Tibial nerve (tissue), 4 donors: ENCODE measurements at regions not wholly inside any gene's neighbourhood (a gene's known extent, or its start where the extent isn't known, plus 50 kb on each side); places are given as distances from the start of the nearest gene placed in this dataset.

ENCODE experiments used
- DNase-seq, 2 donors: peaks; one replicate each; pipeline ENCODE4 v3.0.0-alpha.2; 2019; ENCODE audit warnings: low spot score in 2 of 2
- H3K27ac ChIP-seq, 4 donors: fragments of 200-600 bp; sonication (generic) in 3 of 4; one replicate each; pipeline ENCODE4 v1.5.1; 2017 to 2019; ENCODE audit warnings: mild to moderate bottlenecking in 1 of 4
- H3K27me3 ChIP-seq, 2 donors: fragments of 200-600 bp; sonication (generic) in 1 of 2; one replicate each; pipeline versions ENCODE4 v1.5.1 to v1.6.0; 2017 to 2019
- H3K36me3 ChIP-seq, 3 donors: fragments of 200-600 bp; sonication (generic); one replicate each; pipeline ENCODE4 v1.5.1; 2018 to 2019
- H3K4me1 ChIP-seq, 4 donors: fragments of 200-600 bp; sonication (generic) in 3 of 4; one replicate each; pipeline ENCODE4 v1.5.1; 2017 to 2019
- H3K4me3 ChIP-seq, 4 donors: fragments of 200-600 bp; sonication (generic) in 3 of 4; one replicate each; pipeline ENCODE4 v1.5.1; 2017 to 2019; ENCODE audit warnings: mild to moderate bottlenecking in 1 of 4, moderate library complexity in 1 of 4
- H3K9me3 ChIP-seq, 4 donors: fragments of 200-600 bp; sonication (generic) in 3 of 4; one replicate each; pipeline ENCODE4 v1.5.1; 2017 to 2019
- CTCF ChIP-seq, 5 experiments: fragments of 200-600 bp in 3 of 5; fragments of 450-650 bp in 2 of 5; sonication (generic) in 3 of 5; IDR thresholded peaks; one replicate each; pipeline ENCODE4 v1.5.1; 2016 to 2019; ENCODE audit warnings: antibody characterized with exemption in 5 of 5, mild to moderate bottlenecking in 3 of 5, moderate library complexity in 2 of 5
- EP300 ChIP-seq, 2 donors: sonication (generic); formaldehyde crosslinking; IDR thresholded peaks; one replicate each; pipeline ENCODE4 v1.6.1; 2017; ENCODE audit warnings: antibody characterized with exemption in 2 of 2, mild to moderate bottlenecking in 1 of 2
- POLR2A ChIP-seq, 2 donors: fragments of 450-650 bp; IDR thresholded peaks; one replicate each; pipeline ENCODE4 v1.6.1; 2017; ENCODE audit warnings: antibody characterized with exemption in 2 of 2, mild to moderate bottlenecking in 2 of 2, moderate library complexity in 2 of 2
- WGBS, 2 donors: methylation state at CpG; one replicate each; pipeline ENCODE4 v1.1.5; 2018; 5-methylcytosine and 5-hydroxymethylcytosine counted together

- Histone ChIP-seq H3K27ac (no peak overlapping the region), H3K4me1 (no peaks in the 10 kb centered on the region), H3K36me3 (no peaks in the 10 kb centered on the region), H3K9me3 (no peaks in the 10 kb centered on the region), H3K27me3 (no peaks in the 10 kb centered on the region), H3K4me3 (no peak overlapping the region)
- TF ChIP-seq POLR2A (IDR thresholded peaks at IDR 0.05) (no peak), CTCF (IDR thresholded peaks at IDR 0.05) (no peak), EP300 (IDR thresholded peaks at IDR 0.05) (no peak)
- DNase-seq, result no peak
Measured at GRCh38 chr9:120018550-120018949, 561.4 kb downstream of the CDK5RAP2 start.

GRCh38 chr9:120018037-120018436 is 561.9 kb downstream of the CDK5RAP2 start:
- H3K9me3 ChIP-seq, result no peaks in the 10 kb centered on the region
- H3K4me3 ChIP-seq, result no peak overlapping the region
- H3K4me1 ChIP-seq, result no peaks in the 10 kb centered on the region
- no peaks in the 10 kb centered on the region for H3K27me3 ChIP-seq
- DNase-seq, result no peak
- 67 to 74% methylated on average over 4 of the region's 4 CpGs for WGBS, 2 donors
- no peak overlapping the region for H3K27ac ChIP-seq
- no peak for TF ChIP-seq EP300 (IDR thresholded peaks at IDR 0.05)
- TF ChIP-seq POLR2A (IDR thresholded peaks at IDR 0.05), result no peak
- TF ChIP-seq CTCF (IDR thresholded peaks at IDR 0.05), result no peak
- no peaks in the 10 kb centered on the region for H3K36me3 ChIP-seq

- Histone ChIP-seq H3K36me3 (no peaks in the 10 kb centered on the region), H3K27ac (no peak overlapping the region), H3K4me1 (no peaks in the 10 kb centered on the region), H3K9me3 (no peaks in the 10 kb centered on the region), H3K4me3 (no peak overlapping the region), H3K27me3 (no peaks in the 10 kb centered on the region)
- no peak for DNase-seq
- WGBS, 2 donors, result 42 to 43% methylated on average over 2 of the region's 2 CpGs
- no peak for TF ChIP-seq EP300 (IDR thresholded peaks at IDR 0.05)
- TF ChIP-seq CTCF (IDR thresholded peaks at IDR 0.05), result no peak
- TF ChIP-seq POLR2A (IDR thresholded peaks at IDR 0.05), result no peak
Measured at GRCh38 chr9:120016231-120016630, 563.7 kb downstream of the CDK5RAP2 start.

DNA sequence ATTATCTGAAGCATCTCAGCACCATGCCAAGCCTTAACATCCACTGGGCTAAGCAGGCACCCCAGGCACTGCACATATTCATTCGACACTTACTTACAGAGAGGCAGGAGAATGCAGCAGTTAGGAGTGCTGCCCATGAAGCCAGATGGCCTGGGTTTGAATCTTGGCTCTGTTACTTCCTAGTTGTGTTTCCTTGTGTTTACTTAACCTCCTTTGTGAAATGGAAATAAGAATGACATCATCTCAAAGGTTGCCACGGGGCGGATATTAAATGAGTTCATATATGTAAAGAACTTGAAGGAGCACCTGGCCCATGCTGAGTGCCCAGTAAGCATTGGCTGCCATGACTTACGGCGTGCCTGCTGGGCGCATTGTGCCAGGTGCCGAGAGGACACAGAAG is 565.2 kb downstream of the CDK5RAP2 start:
- no peaks in the 10 kb centered on the region for H3K4me1 ChIP-seq
- H3K27ac ChIP-seq, result no peak overlapping the region
- no peak overlapping the region for H3K4me3 ChIP-seq
- no peaks in the 10 kb centered on the region for H3K36me3 ChIP-seq
- WGBS, 2 donors, result 73% methylated on average over 7 of the region's 7 CpGs
- TF ChIP-seq CTCF (IDR thresholded peaks at IDR 0.05) (no peak), EP300 (IDR thresholded peaks at IDR 0.05) (no peak), POLR2A (IDR thresholded peaks at IDR 0.05) (no peak)
- no peaks in the 10 kb centered on the region for H3K27me3 ChIP-seq
- DNase-seq, result no peak
- no peaks in the 10 kb centered on the region for H3K9me3 ChIP-seq

DNA sequence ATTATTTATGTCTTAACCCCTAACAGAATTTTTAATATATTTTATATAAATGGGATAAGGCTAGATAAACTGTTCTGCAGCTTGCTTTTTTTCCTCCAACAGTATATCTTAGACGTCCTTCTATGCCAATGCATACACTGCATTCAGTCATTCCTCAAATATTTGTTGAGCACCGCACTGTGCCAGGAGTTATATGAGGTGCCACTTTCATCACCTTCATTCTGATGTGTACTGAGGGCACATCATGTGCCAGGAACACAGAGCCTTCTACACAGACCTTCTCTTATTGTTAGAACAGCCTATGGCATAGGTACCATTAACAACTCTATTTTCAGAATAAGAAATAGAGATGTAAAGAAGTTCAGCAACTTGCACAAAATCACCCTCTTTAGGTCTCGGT is 570.1 kb downstream of the CDK5RAP2 start:
- no peak overlapping the region for H3K27ac ChIP-seq
- WGBS, 2 donors, result 35 to 57% methylated on average over 3 of the region's 3 CpGs
- TF ChIP-seq EP300 (IDR thresholded peaks at IDR 0.05) (no peak), POLR2A (IDR thresholded peaks at IDR 0.05) (no peak), CTCF (IDR thresholded peaks at IDR 0.05) (no peak)
- H3K9me3 ChIP-seq, result no peaks in the 10 kb centered on the region
- no peaks in the 10 kb centered on the region for H3K4me1 ChIP-seq
- H3K27me3 ChIP-seq, result no peaks in the 10 kb centered on the region
- no peak for DNase-seq
- no peaks in the 10 kb centered on the region for H3K36me3 ChIP-seq
- H3K4me3 ChIP-seq, result no peak overlapping the region
